ENCODE measurements at regions not wholly inside any gene's neighbourhood (a gene's known extent, or its start where the extent isn't known, plus 50 kb on each side); places are given as distances from the start of the nearest gene placed in this dataset.

- no peak for TF ChIP-seq POLR2A (IDR thresholded peaks at IDR 0.05; ENCODE audit: extremely low read depth, insufficient read length)
- TF ChIP-seq CTCF (IDR thresholded peaks at IDR 0.05; ENCODE audit: low read depth, low read length): no peak
Measured at GRCh38 chr13:70789751-70790150, 681.5 kb upstream of the KLHL1 start.

All from NB4 (cell line).